Effector memory CD4-positive, alpha-beta T cell (primary cell): ENCODE measurements at regions not wholly inside any gene's neighbourhood (a gene's known extent, or its start where the extent isn't known, plus 50 kb on each side); places are given as distances from the start of the nearest gene placed in this dataset.

ENCODE experiments used
- DNase-seq, 3 donors: peaks; one replicate each; pipeline ENCODE4 v3.0.0-alpha.2; 2020
- H3K27ac ChIP-seq: 2 replicates; pipeline ENCODE4 v1.7.0; 2013; ENCODE audit warnings: mild to moderate bottlenecking, low read length, moderate library complexity; ENCODE audit not compliant: insufficient read depth, poor library complexity, severe bottlenecking
- H3K27me3 ChIP-seq: replicated peaks from 2 replicates; pipeline ENCODE4 v1.7.0; 2013; ENCODE audit warnings: mild to moderate bottlenecking, low read length; ENCODE audit not compliant: insufficient read depth, control insufficient read depth, poor library complexity, severe bottlenecking
- H3K36me3 ChIP-seq: 2 replicates; pipeline ENCODE4 v1.7.0; 2013; ENCODE audit warnings: mild to moderate bottlenecking, low read length, moderate library complexity; ENCODE audit not compliant: control insufficient read depth, insufficient read depth
- H3K4me1 ChIP-seq: 2 replicates; pipeline ENCODE4 v1.7.0; 2013; ENCODE audit warnings: low read length, mild to moderate bottlenecking; ENCODE audit not compliant: control insufficient read depth, insufficient read depth, poor library complexity, severe bottlenecking
- H3K4me3 ChIP-seq: 2 replicates; pipeline ENCODE4 v1.7.0; 2013; ENCODE audit warnings: low read length, low read depth, mild to moderate bottlenecking; ENCODE audit not compliant: insufficient read depth, poor library complexity, severe bottlenecking
- H3K9me3 ChIP-seq: 2 replicates; pipeline ENCODE4 v1.7.0; 2013; ENCODE audit warnings: mild to moderate bottlenecking, low read length, moderate library complexity; ENCODE audit not compliant: control insufficient read depth

- DNase-seq = no peak
- H3K4me1 ChIP-seq = no peaks in the 10 kb centered on the region
- H3K27me3 ChIP-seq = no peaks in the 10 kb centered on the region
- no peak overlapping the region for H3K4me3 ChIP-seq
- H3K9me3 ChIP-seq = no peaks in the 10 kb centered on the region
- H3K27ac ChIP-seq = no peak overlapping the region
- no peaks in the 10 kb centered on the region for H3K36me3 ChIP-seq
Measured at GRCh38 chr3:28978092-28978491, 302.8 kb upstream of the RBMS3 start.

GRCh38 chr3:28980131-28980530, 300.7 kb upstream of the RBMS3 start:
- H3K27ac ChIP-seq = no peak overlapping the region
- H3K9me3 ChIP-seq = no peaks in the 10 kb centered on the region
- no peak for DNase-seq
- no peak overlapping the region for H3K4me3 ChIP-seq
- no peaks in the 10 kb centered on the region for H3K36me3 ChIP-seq
- H3K27me3 ChIP-seq = no peaks in the 10 kb centered on the region
- H3K4me1 ChIP-seq = no peaks in the 10 kb centered on the region

GRCh38 chr3:28980631-28981030, 300.2 kb upstream of the RBMS3 start:
- no peaks in the 10 kb centered on the region for H3K9me3 ChIP-seq

GRCh38 chr3:28982906-28983305, 298.0 kb upstream of the RBMS3 start:
- Histone ChIP-seq H3K27me3 (no peaks in the 10 kb centered on the region), H3K9me3 (no peaks in the 10 kb centered on the region), H3K4me1 (no peaks in the 10 kb centered on the region), H3K36me3 (no peaks in the 10 kb centered on the region), H3K4me3 (no peak overlapping the region), H3K27ac (no peak overlapping the region)
- no peak for DNase-seq

More at GRCh38 chr3:28980631-28981030, 300.2 kb upstream of the RBMS3 start:
- Histone ChIP-seq H3K4me1 (no peaks in the 10 kb centered on the region), H3K27ac (no peak overlapping the region), H3K36me3 (no peaks in the 10 kb centered on the region), H3K4me3 (no peak overlapping the region), H3K27me3 (no peaks in the 10 kb centered on the region)
- DNase-seq = no peak

- DNase-seq = no peak
- no peak overlapping the region for H3K27ac ChIP-seq
- no peaks in the 10 kb centered on the region for H3K4me1 ChIP-seq
- H3K4me3 ChIP-seq = no peak overlapping the region
- no peaks in the 10 kb centered on the region for H3K27me3 ChIP-seq
- H3K36me3 ChIP-seq = no peaks in the 10 kb centered on the region
- H3K9me3 ChIP-seq = no peaks in the 10 kb centered on the region
Measured at GRCh38 chr3:28986922-28987321, 293.9 kb upstream of the RBMS3 start.

- Histone ChIP-seq H3K27me3 (no peaks in the 10 kb centered on the region), H3K4me1 (no peaks in the 10 kb centered on the region), H3K27ac (no peak overlapping the region), H3K4me3 (no peak overlapping the region), H3K36me3 (no peaks in the 10 kb centered on the region), H3K9me3 (no peaks in the 10 kb centered on the region)
- DNase-seq = no peak
Measured at GRCh38 chr3:28989646-28990089, 291.2 kb upstream of the RBMS3 start.

- Histone ChIP-seq H3K27ac (no peak overlapping the region), H3K36me3 (no peaks in the 10 kb centered on the region), H3K4me1 (no peaks in the 10 kb centered on the region), H3K9me3 (no peaks in the 10 kb centered on the region), H3K4me3 (no peak overlapping the region), H3K27me3 (no peaks in the 10 kb centered on the region)
- DNase-seq = no peak
Measured at GRCh38 chr3:28994161-28994905, 286.5 kb upstream of the RBMS3 start.

GRCh38 chr3:29004885-29005599, 275.8 kb upstream of the RBMS3 start:
- no peaks in the 10 kb centered on the region for H3K36me3 ChIP-seq
- no peaks in the 10 kb centered on the region for H3K27me3 ChIP-seq
- H3K4me1 ChIP-seq = no peaks in the 10 kb centered on the region
- DNase-seq = no peak
- H3K27ac ChIP-seq = no peak overlapping the region
- no peaks in the 10 kb centered on the region for H3K9me3 ChIP-seq
- H3K4me3 ChIP-seq = no peak overlapping the region

- Histone ChIP-seq H3K9me3 (no peaks in the 10 kb centered on the region), H3K4me3 (no peak overlapping the region)
- no peak for DNase-seq
Measured at GRCh38 chr3:29005862-29006261, 275.0 kb upstream of the RBMS3 start.

GRCh38 chr3:29011441-29011840, 269.4 kb upstream of the RBMS3 start:
- H3K9me3 ChIP-seq = no peaks in the 10 kb centered on the region
- no peak overlapping the region for H3K27ac ChIP-seq
- no peak for DNase-seq
- no peaks in the 10 kb centered on the region for H3K27me3 ChIP-seq
- no peak overlapping the region for H3K4me3 ChIP-seq
- H3K4me1 ChIP-seq = no peaks in the 10 kb centered on the region
- no peaks in the 10 kb centered on the region for H3K36me3 ChIP-seq

More at GRCh38 chr3:29005862-29006261, 275.0 kb upstream of the RBMS3 start:
- Histone ChIP-seq H3K27me3 (no peaks in the 10 kb centered on the region), H3K27ac (no peak overlapping the region), H3K36me3 (no peaks in the 10 kb centered on the region), H3K4me1 (no peaks in the 10 kb centered on the region)
